H9 (cell line): ENCODE measurements at regions not wholly inside any gene's neighbourhood (a gene's known extent, or its start where the extent isn't known, plus 50 kb on each side); places are given as distances from the start of the nearest gene placed in this dataset.

Source experiments
- DNase-seq: peaks from one replicate; pipeline ENCODE4 v3.0.0-alpha.2; 2017
- H2AFZ ChIP-seq: one replicate; pipeline ENCODE4 v1.6.1; 2013; ENCODE audit warnings: mild to moderate bottlenecking, low read length, control low read depth, moderate library complexity
- H2AK5ac ChIP-seq: 2 replicates; pipeline ENCODE4 v1.6.1; 2013; ENCODE audit warnings: low read length, control low read depth, mixed read lengths; ENCODE audit not compliant: insufficient read length
- H2BK120ac ChIP-seq: one replicate; pipeline ENCODE4 v1.6.1; 2013; ENCODE audit warnings: low read depth, mild to moderate bottlenecking, low read length, control low read depth, inconsistent platforms; ENCODE audit not compliant: poor library complexity, severe bottlenecking
- H2BK12ac ChIP-seq: 2 replicates; pipeline ENCODE4 v1.6.1; 2013; ENCODE audit warnings: low read length, control low read depth, mixed read lengths, low read depth; ENCODE audit not compliant: insufficient read length
- H2BK15ac ChIP-seq: 2 replicates; pipeline ENCODE4 v1.6.1; 2013; ENCODE audit warnings: low read depth, low read length, control low read depth
- H2BK20ac ChIP-seq: one replicate; pipeline ENCODE4 v1.6.1; 2013; ENCODE audit warnings: low read depth, mild to moderate bottlenecking, low read length, control low read depth, inconsistent platforms; ENCODE audit not compliant: poor library complexity, severe bottlenecking
- H2BK5ac ChIP-seq: 2 replicates; pipeline ENCODE4 v1.6.1; 2013; ENCODE audit warnings: low read length, control low read depth, mixed read lengths; ENCODE audit not compliant: insufficient read length
- H3K14ac ChIP-seq: 2 replicates; pipeline ENCODE4 v1.6.1; 2013; ENCODE audit warnings: low read length, control low read depth; ENCODE audit not compliant: insufficient read depth
- H3K18ac ChIP-seq: 2 replicates; pipeline ENCODE4 v1.6.1; 2013; ENCODE audit warnings: low read depth, mild to moderate bottlenecking, mixed read lengths, low read length, control low read depth; ENCODE audit not compliant: insufficient read length
- H3K23ac ChIP-seq: 2 replicates; pipeline ENCODE4 v1.6.1; 2013; ENCODE audit warnings: low read length, control low read depth, mixed read lengths, low read depth; ENCODE audit not compliant: insufficient read length
- H3K23me2 ChIP-seq: 2 replicates; pipeline ENCODE4 v1.6.1; 2013; ENCODE audit warnings: low read depth, mild to moderate bottlenecking, mixed read lengths, low read length, control low read depth; ENCODE audit not compliant: insufficient read length, poor library complexity, severe bottlenecking
- H3K27ac ChIP-seq: 2 replicates; pipeline ENCODE4 v1.5.1; 2013; ENCODE audit warnings: low read length, control low read depth, mixed read lengths, low read depth; ENCODE audit not compliant: insufficient read length
- H3K27me3 ChIP-seq: 2 replicates; pipeline ENCODE4 v1.6.1; 2013; ENCODE audit warnings: low read length, control low read depth, inconsistent platforms; ENCODE audit not compliant: insufficient read depth
- H3K4ac ChIP-seq: 2 replicates; pipeline ENCODE4 v1.6.1; 2013; ENCODE audit warnings: low read depth, mild to moderate bottlenecking, control low read depth, inconsistent platforms, low read length, moderate library complexity
- H3K4me1 ChIP-seq: 2 replicates; pipeline ENCODE4 v1.6.1; 2013; ENCODE audit warnings: low read length, control low read depth, inconsistent platforms; ENCODE audit not compliant: insufficient read depth
- H3K4me2 ChIP-seq: 2 replicates; pipeline ENCODE4 v1.6.1; 2013; ENCODE audit warnings: low read length, control low read depth, mixed read lengths; ENCODE audit not compliant: insufficient read length, insufficient read depth
- H3K56ac ChIP-seq: 2 replicates; pipeline ENCODE4 v1.6.1; 2013; ENCODE audit warnings: low read depth, mild to moderate bottlenecking, mixed read lengths, low read length, control low read depth; ENCODE audit not compliant: insufficient read length
- H3K79me1 ChIP-seq: 2 replicates; pipeline ENCODE4 v1.6.1; 2013; ENCODE audit warnings: low read depth, mild to moderate bottlenecking, moderate library complexity, low read length, control low read depth, inconsistent platforms; ENCODE audit not compliant: insufficient read depth, poor library complexity, severe bottlenecking
- H3K79me2 ChIP-seq: 2 replicates; pipeline ENCODE4 v1.6.1; 2013; ENCODE audit warnings: low read length, control low read depth, inconsistent platforms; ENCODE audit not compliant: insufficient read depth
- H3K9ac ChIP-seq: 2 replicates; pipeline ENCODE4 v1.6.1; 2013; ENCODE audit warnings: low read length, control low read depth, mixed read lengths; ENCODE audit not compliant: insufficient read length; ENCODE audit errors: extremely low read depth
- H3K9me3 ChIP-seq: one replicate; pipeline ENCODE4 v1.6.1; 2013; ENCODE audit warnings: low read depth, low read length, inconsistent platforms; ENCODE audit not compliant: control insufficient read depth
- H3T11ph ChIP-seq: one replicate; pipeline ENCODE4 v1.6.1; 2013; ENCODE audit warnings: mild to moderate bottlenecking, low read length, control low read depth, inconsistent platforms
- H4K20me1 ChIP-seq: one replicate; pipeline ENCODE4 v1.6.1; 2013; ENCODE audit not compliant: control insufficient read depth, insufficient read length, insufficient read depth
- H4K5ac ChIP-seq: 2 replicates; pipeline ENCODE4 v1.6.1; 2013; ENCODE audit warnings: low read depth, mild to moderate bottlenecking, mixed read lengths, low read length, control low read depth; ENCODE audit not compliant: insufficient read length
- H4K8ac ChIP-seq: replicated peaks from 2 replicates; pipeline ENCODE4 v1.6.1; 2013; ENCODE audit warnings: low read length, control low read depth, mixed read lengths, low read depth; ENCODE audit not compliant: insufficient read length
- H4K91ac ChIP-seq: 2 replicates; pipeline ENCODE4 v1.6.1; 2013; ENCODE audit warnings: low read depth, mild to moderate bottlenecking, moderate library complexity, mixed read lengths, low read length, control low read depth; ENCODE audit not compliant: insufficient read length
- H3K27ac Mint-ChIP-seq, 3 experiments: 2 replicates in 2 of 3; 3 replicates in 1 of 3; pipeline ENCODE4 v1.8.0; 2020 to 2021; ENCODE audit warnings: mixed read lengths in 3 of 3, mild to moderate bottlenecking in 1 of 3, moderate library complexity in 1 of 3
- H3K27me3 Mint-ChIP-seq: 2 replicates; pipeline ENCODE4 v1.8.0; 2021; ENCODE audit warnings: low read depth, mild to moderate bottlenecking, moderate library complexity, mixed read lengths
- H3K36me3 Mint-ChIP-seq, 3 experiments: 2 replicates in 2 of 3; 3 replicates in 1 of 3; pipeline ENCODE4 v1.8.0; 2020 to 2021; ENCODE audit warnings: low read depth in 3 of 3, mixed read lengths in 3 of 3; ENCODE audit not compliant: insufficient read depth in 1 of 3
- H3K4me1 Mint-ChIP-seq, 2 experiments: 2 replicates each; pipeline ENCODE4 v1.8.0; 2020; ENCODE audit warnings: mixed read lengths in 2 of 2
- H3K4me3 Mint-ChIP-seq, 2 experiments: 2 replicates in 1 of 2; 3 replicates in 1 of 2; pipeline ENCODE4 v1.8.0; 2020 to 2021; ENCODE audit warnings: mild to moderate bottlenecking in 2 of 2, mixed read lengths in 2 of 2, moderate library complexity in 1 of 2
- H3K9me3 Mint-ChIP-seq, 2 experiments: 2 replicates in 1 of 2; 3 replicates in 1 of 2; pipeline ENCODE4 v1.8.0; 2020; ENCODE audit warnings: mild to moderate bottlenecking in 2 of 2, mixed read lengths in 2 of 2, moderate library complexity in 1 of 2
- CTCF ChIP-seq: fragments of 200-600 bp; sonication (generic); conservative IDR thresholded peaks from 3 replicates; pipeline ENCODE4 v1.8.0; 2021; ENCODE audit warnings: antibody characterized with exemption, mild to moderate bottlenecking
- WGBS: extraction: QIAGEN DNeasy Blood & Tissue Kit; methylation state at CpG from one replicate; pipeline ENCODE4 v1.1.7; 2013; ENCODE audit warnings: missing lambda C conversion rate, low lambda C conversion rate, mixed read lengths; ENCODE audit not compliant: insufficient read length; ENCODE audit errors: extremely low coverage; 5-methylcytosine and 5-hydroxymethylcytosine counted together

DNA sequence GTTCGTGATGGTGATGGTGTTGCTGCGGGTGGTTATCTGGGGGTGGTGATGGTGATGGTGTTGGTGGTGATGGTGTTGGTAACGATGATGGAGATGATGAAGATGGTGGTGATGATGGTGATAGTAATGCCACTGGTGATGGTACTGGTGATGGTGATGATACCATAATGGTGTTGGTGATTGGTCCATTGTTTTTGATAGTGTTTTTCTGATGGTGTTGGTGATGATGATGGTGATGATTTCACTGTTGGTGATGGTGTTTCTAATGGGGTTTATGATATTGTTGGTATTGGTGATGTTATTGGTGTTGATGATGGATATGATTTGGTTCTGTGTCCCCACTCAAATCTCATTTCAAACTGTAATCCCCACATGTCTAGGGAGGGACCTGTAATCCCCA, 51.7 kb upstream of the PITRM1 start:
- Histone ChIP-seq H3K14ac (no peak overlapping the region), H3K23me2 (no peaks in the 10 kb centered on the region), H3K4ac (no peak overlapping the region), H3T11ph (no peak overlapping the region), H2AK5ac (no peak overlapping the region), H4K91ac (no peak overlapping the region), H3K27me3 (no peaks in the 10 kb centered on the region), H3K79me2 (no peaks in the 10 kb centered on the region), H2AFZ (no peak overlapping the region), H3K56ac (no peak overlapping the region), H2BK120ac (no peak overlapping the region), H3K4me1 (no peaks in the 10 kb centered on the region), H4K5ac (no peak overlapping the region), H3K27ac (no peak overlapping the region), H4K20me1 (no peaks in the 10 kb centered on the region), H2BK20ac (no peak overlapping the region), H3K23ac (no peak overlapping the region), H4K8ac (no peak overlapping the region), H3K79me1 (no peaks in the 10 kb centered on the region), H2BK5ac (no peak overlapping the region), H2BK12ac (no peak overlapping the region), H3K9me3 (no peaks in the 10 kb centered on the region), H2BK15ac (no peak overlapping the region), H3K18ac (no peak overlapping the region), H3K9ac (no peak overlapping the region), H3K4me2 (no peak overlapping the region)
- no peaks in the 10 kb centered on the region; a peak in 1 of 7 replicates for H3K36me3 Mint-ChIP-seq
- H3K9me3 Mint-ChIP-seq, result peaks cover 1 to 2% of the 10 kb centered on the region in 2 experiments; a peak in 2 of 5 replicates
- H3K4me3 Mint-ChIP-seq, result no peak overlapping the region
- H3K4me1 Mint-ChIP-seq, result peaks cover 0 to 3% of the 10 kb centered on the region in 2 experiments; a peak in 1 of 4 replicates
- no peak for DNase-seq
- peaks cover 1% of the 10 kb centered on the region for H3K27me3 Mint-ChIP-seq
- 100% methylated on average over 1 of the region's 3 CpGs for WGBS
- no peak for TF ChIP-seq CTCF
- no peak overlapping the region for H3K27ac Mint-ChIP-seq
